ENCODE measurements at regions not wholly inside any gene's neighbourhood (a gene's known extent, or its start where the extent isn't known, plus 50 kb on each side); places are given as distances from the start of the nearest gene placed in this dataset.

- ChIA-PET CTCF (interaction anchor here (1.0 kb wide), 1 partner anchor 18 kb away, joined by 3 read pairs; no protein-coding TSS in a partner anchor), POLR2A (no interaction called here)
- DNase-seq (ENCODE audit: low spot score), result no peak
- Mint-ChIP-seq H3K9me3 (peaks cover under 1% of the 10 kb centered on the region; the same call in 1 of the 2 replicates), H3K27me3 (ENCODE audit: low read depth) (no peaks in the 10 kb centered on the region), H3K4me1 (peaks cover 21% of the 10 kb centered on the region), H3K4me3 (no peak overlapping the region), H3K36me3 (peaks cover 44% of the 10 kb centered on the region), H3K27ac (0 out of 2 replicates have a peak overlapping the region, but pooled peaks have one; percentile 13)
- ATAC-seq, result no peak
- TF ChIP-seq ZSCAN18 (CRISPR knock-in tag; IDR thresholded peaks at IDR 0.05), result no peak
Measured at GRCh38 chrX:74216421-74216820, 87.6 kb upstream of the ZCCHC13 start.

- TF ChIP-seq ATF2 (CRISPR knock-in tag; IDR thresholded peaks at IDR 0.05; ENCODE audit: borderline replicate concordance, low read depth) (no peak), ELF4 (CRISPR knock-in tag; IDR thresholded peaks at IDR 0.05; ENCODE audit: low read depth) (no peak)
- TF ChIP-seq, protein P1, sequence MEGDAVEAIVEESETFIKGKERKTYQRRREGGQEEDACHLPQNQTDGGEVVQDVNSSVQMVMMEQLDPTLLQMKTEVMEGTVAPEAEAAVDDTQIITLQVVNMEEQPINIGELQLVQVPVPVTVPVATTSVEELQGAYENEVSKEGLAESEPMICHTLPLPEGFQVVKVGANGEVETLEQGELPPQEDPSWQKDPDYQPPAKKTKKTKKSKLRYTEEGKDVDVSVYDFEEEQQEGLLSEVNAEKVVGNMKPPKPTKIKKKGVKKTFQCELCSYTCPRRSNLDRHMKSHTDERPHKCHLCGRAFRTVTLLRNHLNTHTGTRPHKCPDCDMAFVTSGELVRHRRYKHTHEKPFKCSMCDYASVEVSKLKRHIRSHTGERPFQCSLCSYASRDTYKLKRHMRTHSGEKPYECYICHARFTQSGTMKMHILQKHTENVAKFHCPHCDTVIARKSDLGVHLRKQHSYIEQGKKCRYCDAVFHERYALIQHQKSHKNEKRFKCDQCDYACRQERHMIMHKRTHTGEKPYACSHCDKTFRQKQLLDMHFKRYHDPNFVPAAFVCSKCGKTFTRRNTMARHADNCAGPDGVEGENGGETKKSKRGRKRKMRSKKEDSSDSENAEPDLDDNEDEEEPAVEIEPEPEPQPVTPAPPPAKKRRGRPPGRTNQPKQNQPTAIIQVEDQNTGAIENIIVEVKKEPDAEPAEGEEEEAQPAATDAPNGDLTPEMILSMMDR (IDR thresholded peaks at IDR 0.05), result no peak
- TF ChIP-seq, protein P2, sequence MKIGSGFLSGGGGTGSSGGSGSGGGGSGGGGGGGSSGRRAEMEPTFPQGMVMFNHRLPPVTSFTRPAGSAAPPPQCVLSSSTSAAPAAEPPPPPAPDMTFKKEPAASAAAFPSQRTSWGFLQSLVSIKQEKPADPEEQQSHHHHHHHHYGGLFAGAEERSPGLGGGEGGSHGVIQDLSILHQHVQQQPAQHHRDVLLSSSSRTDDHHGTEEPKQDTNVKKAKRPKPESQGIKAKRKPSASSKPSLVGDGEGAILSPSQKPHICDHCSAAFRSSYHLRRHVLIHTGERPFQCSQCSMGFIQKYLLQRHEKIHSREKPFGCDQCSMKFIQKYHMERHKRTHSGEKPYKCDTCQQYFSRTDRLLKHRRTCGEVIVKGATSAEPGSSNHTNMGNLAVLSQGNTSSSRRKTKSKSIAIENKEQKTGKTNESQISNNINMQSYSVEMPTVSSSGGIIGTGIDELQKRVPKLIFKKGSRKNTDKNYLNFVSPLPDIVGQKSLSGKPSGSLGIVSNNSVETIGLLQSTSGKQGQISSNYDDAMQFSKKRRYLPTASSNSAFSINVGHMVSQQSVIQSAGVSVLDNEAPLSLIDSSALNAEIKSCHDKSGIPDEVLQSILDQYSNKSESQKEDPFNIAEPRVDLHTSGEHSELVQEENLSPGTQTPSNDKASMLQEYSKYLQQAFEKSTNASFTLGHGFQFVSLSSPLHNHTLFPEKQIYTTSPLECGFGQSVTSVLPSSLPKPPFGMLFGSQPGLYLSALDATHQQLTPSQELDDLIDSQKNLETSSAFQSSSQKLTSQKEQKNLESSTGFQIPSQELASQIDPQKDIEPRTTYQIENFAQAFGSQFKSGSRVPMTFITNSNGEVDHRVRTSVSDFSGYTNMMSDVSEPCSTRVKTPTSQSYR (CRISPR knock-in tag; IDR thresholded peaks at IDR 0.05), result no peak
- Mint-ChIP-seq H3K27me3 (ENCODE audit: low read depth) (no peaks in the 10 kb centered on the region), H3K4me1 (peaks cover 20% of the 10 kb centered on the region), H3K4me3 (no peak overlapping the region), H3K27ac (no peak overlapping the region), H3K9me3 (peaks cover 4% of the 10 kb centered on the region; the same call in 1 of the 2 replicates), H3K36me3 (peaks cover 41% of the 10 kb centered on the region)
- CTCF ChIA-PET, result no interaction called here
- ATAC-seq (no peak), DNase-seq (ENCODE audit: low spot score) (no peak)
- POLR2A ChIA-PET, result no interaction called here
Measured at GRCh38 chrX:74211911-74212310, 92.1 kb upstream of the ZCCHC13 start.

GRCh38 chrX:74207539-74207938 is 96.4 kb upstream of the ZCCHC13 start:
- no peak overlapping the region for H3K4me3 Mint-ChIP-seq
- ChIA-PET POLR2A (no interaction called here), CTCF (interaction anchor here (1.4 kb wide), 1 partner anchor 117 kb away, joined by 4 read pairs; no protein-coding TSS in a partner anchor)
- H3K27ac Mint-ChIP-seq, result peak overlapping the region; percentile 53; the same call in 1 of the 2 replicates
- DNase-seq (ENCODE audit: low spot score) (no peak), ATAC-seq (no peak)
- H3K9me3 Mint-ChIP-seq, result peaks cover 4% of the 10 kb centered on the region; the same call in 1 of the 2 replicates
- peaks cover 32% of the 10 kb centered on the region for H3K36me3 Mint-ChIP-seq
- TF ChIP-seq ATF1 (CRISPR knock-in tag; IDR thresholded peaks at IDR 0.05), result no peak
- no peak for TF ChIP-seq SP1 (CRISPR knock-in tag; conservative IDR thresholded peaks at IDR 0.05)
- no peak for TF ChIP-seq SOX15 (CRISPR knock-in tag; IDR thresholded peaks at IDR 0.05)
- no peak for TF ChIP-seq ATF3 (CRISPR knock-in tag; conservative IDR thresholded peaks at IDR 0.05)
- TF ChIP-seq, protein P3, sequence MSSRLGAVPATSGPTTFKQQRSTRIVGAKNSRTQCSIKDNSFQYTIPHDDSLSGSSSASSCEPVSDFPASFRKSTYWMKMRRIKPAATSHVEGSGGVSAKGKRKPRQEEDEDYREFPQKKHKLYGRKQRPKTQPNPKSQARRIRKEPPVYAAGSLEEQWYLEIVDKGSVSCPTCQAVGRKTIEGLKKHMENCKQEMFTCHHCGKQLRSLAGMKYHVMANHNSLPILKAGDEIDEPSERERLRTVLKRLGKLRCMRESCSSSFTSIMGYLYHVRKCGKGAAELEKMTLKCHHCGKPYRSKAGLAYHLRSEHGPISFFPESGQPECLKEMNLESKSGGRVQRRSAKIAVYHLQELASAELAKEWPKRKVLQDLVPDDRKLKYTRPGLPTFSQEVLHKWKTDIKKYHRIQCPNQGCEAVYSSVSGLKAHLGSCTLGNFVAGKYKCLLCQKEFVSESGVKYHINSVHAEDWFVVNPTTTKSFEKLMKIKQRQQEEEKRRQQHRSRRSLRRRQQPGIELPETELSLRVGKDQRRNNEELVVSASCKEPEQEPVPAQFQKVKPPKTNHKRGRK (CRISPR knock-in tag; IDR thresholded peaks at IDR 0.05; ENCODE audit: borderline replicate concordance), result no peak
- TF ChIP-seq ZNF317 (CRISPR knock-in tag; IDR thresholded peaks at IDR 0.05; ENCODE audit: borderline replicate concordance, low read depth), result no peak
- TF ChIP-seq CREM (CRISPR knock-in tag; IDR thresholded peaks at IDR 0.05), result no peak
- no peaks in the 10 kb centered on the region for H3K27me3 Mint-ChIP-seq (ENCODE audit: low read depth)
- H3K4me1 Mint-ChIP-seq, result peaks cover 13% of the 10 kb centered on the region
